ENCODE measurements at regions not wholly inside any gene's neighbourhood (a gene's known extent, or its start where the extent isn't known, plus 50 kb on each side); places are given as distances from the start of the nearest gene placed in this dataset.

DNA sequence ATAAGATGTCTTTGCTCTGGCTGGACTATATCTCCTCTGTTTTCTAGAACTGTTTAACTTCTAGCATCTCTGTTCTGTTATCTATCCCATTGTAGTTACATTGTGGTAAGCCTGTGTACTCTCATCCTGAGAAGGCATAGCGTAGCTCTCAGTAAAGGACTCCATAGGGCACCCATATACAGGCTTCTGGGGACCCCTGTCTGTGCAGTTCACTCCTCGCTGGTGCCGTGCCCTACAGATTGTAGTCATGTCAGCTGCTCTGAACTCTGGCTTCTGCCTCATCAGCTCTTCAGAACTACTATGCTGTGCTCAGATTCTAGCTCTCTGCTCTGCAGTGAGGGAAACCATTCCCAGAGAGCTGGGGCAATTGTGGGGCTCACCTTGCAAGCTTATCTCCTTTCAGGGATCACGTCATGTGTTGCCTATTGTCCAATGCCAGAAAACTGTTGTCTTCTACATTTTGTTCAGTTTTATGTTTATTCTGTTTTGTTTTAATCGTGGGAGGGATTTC lies 181.3 kb upstream of the USP24 start:
- Histone ChIP-seq H3K4me1 (no peaks in the 10 kb centered on the region), H3K4me2 (no peak overlapping the region), H3K27ac (no peak overlapping the region), H3K9me3 (no peaks in the 10 kb centered on the region; the same call in 1 of the 3 replicates), H3K4me3 (no peak overlapping the region)
- POLR2A ChIA-PET = no interaction called here
- CTCF ChIA-PET = interaction anchor here (1.1 kb wide), 1 partner anchor 18 kb away, joined by 3 read pairs; no protein-coding TSS in a partner anchor
- FAIRE-seq (no peak), DNase-seq (ENCODE audit: low read depth in 1 of 2, low spot score in 1 of 2) (no peak), ATAC-seq (no peak)
- WGBS (ENCODE audit: missing lambda C conversion rate) = 77% methylated on average over 5 of the region's 5 CpGs
- no peak for TF ChIP-seq CHD4 (IDR thresholded peaks at IDR 0.05; ENCODE audit: borderline replicate concordance)
- no peak for TF ChIP-seq BCL3 (IDR thresholded peaks at IDR 0.05)
- TF ChIP-seq EHF (CRISPR knock-in tag; IDR thresholded peaks at IDR 0.05) = no peak
- no peak for TF ChIP-seq JUN (IDR thresholded peaks at IDR 0.05)
- no peak for TF ChIP-seq KDM5A (IDR thresholded peaks at IDR 0.05)
- TF ChIP-seq, protein P1, sequence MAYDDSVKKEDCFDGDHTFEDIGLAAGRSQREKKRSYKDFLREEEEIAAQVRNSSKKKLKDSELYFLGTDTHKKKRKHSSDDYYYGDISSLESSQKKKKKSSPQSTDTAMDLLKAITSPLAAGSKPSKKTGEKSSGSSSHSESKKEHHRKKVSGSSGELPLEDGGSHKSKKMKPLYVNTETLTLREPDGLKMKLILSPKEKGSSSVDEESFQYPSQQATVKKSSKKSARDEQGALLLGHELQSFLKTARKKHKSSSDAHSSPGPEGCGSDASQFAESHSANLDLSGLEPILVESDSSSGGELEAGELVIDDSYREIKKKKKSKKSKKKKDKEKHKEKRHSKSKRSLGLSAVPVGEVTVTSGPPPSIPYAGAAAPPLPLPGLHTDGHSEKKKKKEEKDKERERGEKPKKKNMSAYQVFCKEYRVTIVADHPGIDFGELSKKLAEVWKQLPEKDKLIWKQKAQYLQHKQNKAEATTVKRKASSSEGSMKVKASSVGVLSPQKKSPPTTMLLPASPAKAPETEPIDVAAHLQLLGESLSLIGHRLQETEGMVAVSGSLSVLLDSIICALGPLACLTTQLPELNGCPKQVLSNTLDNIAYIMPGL (CRISPR knock-in tag; IDR thresholded peaks at IDR 0.05; ENCODE audit: borderline replicate concordance) = no peak
- TF ChIP-seq POLR2A (IDR thresholded peaks at IDR 0.05; ENCODE audit: low read length) = no peak
- TF ChIP-seq, protein P2, sequence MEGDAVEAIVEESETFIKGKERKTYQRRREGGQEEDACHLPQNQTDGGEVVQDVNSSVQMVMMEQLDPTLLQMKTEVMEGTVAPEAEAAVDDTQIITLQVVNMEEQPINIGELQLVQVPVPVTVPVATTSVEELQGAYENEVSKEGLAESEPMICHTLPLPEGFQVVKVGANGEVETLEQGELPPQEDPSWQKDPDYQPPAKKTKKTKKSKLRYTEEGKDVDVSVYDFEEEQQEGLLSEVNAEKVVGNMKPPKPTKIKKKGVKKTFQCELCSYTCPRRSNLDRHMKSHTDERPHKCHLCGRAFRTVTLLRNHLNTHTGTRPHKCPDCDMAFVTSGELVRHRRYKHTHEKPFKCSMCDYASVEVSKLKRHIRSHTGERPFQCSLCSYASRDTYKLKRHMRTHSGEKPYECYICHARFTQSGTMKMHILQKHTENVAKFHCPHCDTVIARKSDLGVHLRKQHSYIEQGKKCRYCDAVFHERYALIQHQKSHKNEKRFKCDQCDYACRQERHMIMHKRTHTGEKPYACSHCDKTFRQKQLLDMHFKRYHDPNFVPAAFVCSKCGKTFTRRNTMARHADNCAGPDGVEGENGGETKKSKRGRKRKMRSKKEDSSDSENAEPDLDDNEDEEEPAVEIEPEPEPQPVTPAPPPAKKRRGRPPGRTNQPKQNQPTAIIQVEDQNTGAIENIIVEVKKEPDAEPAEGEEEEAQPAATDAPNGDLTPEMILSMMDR (IDR thresholded peaks at IDR 0.05) = no peak
- no peak for TF ChIP-seq HOXA7 (CRISPR knock-in tag; IDR thresholded peaks at IDR 0.05)

DNA sequence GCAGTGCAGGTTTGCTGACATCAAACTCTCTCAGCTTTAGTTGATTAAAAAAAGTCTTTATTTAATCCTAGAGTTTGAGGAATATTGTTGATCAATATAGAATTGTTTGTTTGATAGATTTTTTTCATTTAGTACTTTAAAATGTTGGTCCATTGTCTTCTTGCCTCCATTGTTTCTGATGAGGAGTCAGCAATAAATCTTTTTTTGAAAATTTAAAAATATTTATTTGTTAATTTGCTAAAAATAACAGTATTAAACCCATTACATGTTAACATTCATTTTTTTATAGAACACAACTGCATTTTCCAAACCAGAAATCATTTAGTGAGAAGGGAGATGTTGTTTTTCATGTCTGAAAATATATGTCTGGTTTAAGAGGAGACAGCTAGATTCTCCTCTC lies 173.8 kb upstream of the USP24 start:
- H3K4me1 ChIP-seq = no peaks in the 10 kb centered on the region
- FAIRE-seq (no peak), DNase-seq (ENCODE audit: low read depth in 1 of 2, low spot score in 1 of 2) (no peak), ATAC-seq (no peak)
- ChIA-PET POLR2A (no interaction called here), CTCF (interaction anchor here (2.0 kb wide), 1 partner anchor 13 kb away, joined by 5 read pairs; no protein-coding TSS in a partner anchor)
- H3K4me2 ChIP-seq = no peak overlapping the region
- peaks cover 23% of the 10 kb centered on the region; the same call in 1 of the 3 replicates for H3K9me3 ChIP-seq
- no peak for TF ChIP-seq ZNF302 (CRISPR knock-in tag; IDR thresholded peaks at IDR 0.05)
- TF ChIP-seq RARB (CRISPR knock-in tag; IDR thresholded peaks at IDR 0.05) = no peak
- TF ChIP-seq RFX5 (IDR thresholded peaks at IDR 0.05) = no peak
- TF ChIP-seq SMC3 (IDR thresholded peaks at IDR 0.05) = no peak
- TF ChIP-seq, protein P1 (CRISPR knock-in tag; IDR thresholded peaks at IDR 0.05; ENCODE audit: borderline replicate concordance) = no peak
- H3K4me3 ChIP-seq = no peak overlapping the region
- H3K27ac ChIP-seq = no peak overlapping the region

- H3K27ac ChIP-seq = no peak overlapping the region
- WGBS (ENCODE audit: missing lambda C conversion rate) = 93% methylated on average over 2 of the region's 2 CpGs
- ChIA-PET POLR2A (no interaction called here), CTCF (no interaction called here)
- no peak overlapping the region for H3K4me2 ChIP-seq
- TF ChIP-seq BHLHE40 (IDR thresholded peaks at IDR 0.05; ENCODE audit: low read depth, low read length) = no peak
- no peak for TF ChIP-seq TFCP2L1 (CRISPR knock-in tag; IDR thresholded peaks at IDR 0.05)
- TF ChIP-seq, protein P3, sequence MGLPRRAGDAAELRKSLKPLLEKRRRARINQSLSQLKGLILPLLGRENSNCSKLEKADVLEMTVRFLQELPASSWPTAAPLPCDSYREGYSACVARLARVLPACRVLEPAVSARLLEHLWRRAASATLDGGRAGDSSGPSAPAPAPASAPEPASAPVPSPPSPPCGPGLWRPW (IDR thresholded peaks at IDR 0.05) = no peak
- TF ChIP-seq MAFK (IDR thresholded peaks at IDR 0.05; ENCODE audit: partially characterized antibody) = no peak
- TF ChIP-seq, protein P4, sequence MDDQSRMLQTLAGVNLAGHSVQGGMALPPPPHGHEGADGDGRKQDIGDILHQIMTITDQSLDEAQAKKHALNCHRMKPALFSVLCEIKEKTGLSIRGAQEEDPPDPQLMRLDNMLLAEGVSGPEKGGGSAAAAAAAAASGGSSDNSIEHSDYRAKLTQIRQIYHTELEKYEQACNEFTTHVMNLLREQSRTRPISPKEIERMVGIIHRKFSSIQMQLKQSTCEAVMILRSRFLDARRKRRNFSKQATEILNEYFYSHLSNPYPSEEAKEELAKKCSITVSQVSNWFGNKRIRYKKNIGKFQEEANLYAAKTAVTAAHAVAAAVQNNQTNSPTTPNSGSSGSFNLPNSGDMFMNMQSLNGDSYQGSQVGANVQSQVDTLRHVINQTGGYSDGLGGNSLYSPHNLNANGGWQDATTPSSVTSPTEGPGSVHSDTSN (IDR thresholded peaks at IDR 0.05) = no peak
- no peak for TF ChIP-seq NR3C1 (IDR thresholded peaks at IDR 0.05)
- TF ChIP-seq MAX (IDR thresholded peaks at IDR 0.05) = no peak
- no peak for TF ChIP-seq RCOR1 (IDR thresholded peaks at IDR 0.05; ENCODE audit: low read depth, low read length)
- no peak for TF ChIP-seq HOXB13 (CRISPR knock-in tag; IDR thresholded peaks at IDR 0.05; ENCODE audit: low read depth)
- ATAC-seq = no peak
- H3K4me1 ChIP-seq = no peaks in the 10 kb centered on the region
- peaks cover 23% of the 10 kb centered on the region; the same call in 1 of the 3 replicates for H3K9me3 ChIP-seq
- no peak overlapping the region for H3K4me3 ChIP-seq
- no peak for DNase-seq (ENCODE audit: low read depth in 1 of 2, low spot score in 1 of 2)
- FAIRE-seq = no peak
These were observed 172.0 kb upstream of the USP24 start for GRCh38 chr1:55387145-55387544.
